Parathyroid adenoma (tissue), 2 donors: ENCODE measurements at regions not wholly inside any gene's neighbourhood (a gene's known extent, or its start where the extent isn't known, plus 50 kb on each side); places are given as distances from the start of the nearest gene placed in this dataset.

Source experiments
- H2AFZ ChIP-seq: fragments of 300-600 bp; sonication (generic); one replicate; pipeline ENCODE4 v1.7.0; 2017; ENCODE audit warnings: antibody characterized with exemption, mild to moderate bottlenecking
- H3K27ac ChIP-seq: fragments of 300-600 bp; sonication (generic); one replicate; pipeline ENCODE4 v1.7.0; 2017
- H3K27me3 ChIP-seq: fragments of 300-600 bp; sonication (generic); one replicate; pipeline ENCODE4 v1.7.0; 2017; ENCODE audit warnings: low read length; ENCODE audit not compliant: control insufficient read depth, insufficient read depth
- H3K36me3 ChIP-seq: fragments of 300-600 bp; sonication (generic); one replicate; pipeline ENCODE4 v1.7.0; 2017; ENCODE audit warnings: low read length; ENCODE audit not compliant: control insufficient read depth, insufficient read depth
- H3K4me1 ChIP-seq: fragments of 300-600 bp; sonication (generic); one replicate; pipeline ENCODE4 v1.7.0; 2017; ENCODE audit warnings: control low read depth
- H3K4me2 ChIP-seq: fragments of 300-600 bp; sonication (generic); one replicate; pipeline ENCODE4 v1.7.0; 2017; ENCODE audit warnings: low read length
- H3K4me3 ChIP-seq: fragments of 300-600 bp; sonication (generic); one replicate; pipeline ENCODE4 v1.7.0; 2017; ENCODE audit warnings: low read depth, low read length
- H3K79me2 ChIP-seq: fragments of 300-600 bp; sonication (generic); one replicate; pipeline ENCODE4 v1.7.0; 2017; ENCODE audit warnings: control low read depth
- H3K9ac ChIP-seq: fragments of 300-600 bp; sonication (generic); one replicate; pipeline ENCODE4 v1.7.0; 2017; ENCODE audit warnings: mild to moderate bottlenecking
- H3K9me3 ChIP-seq: fragments of 300-600 bp; sonication (generic); one replicate; pipeline ENCODE4 v1.7.0; 2017; ENCODE audit warnings: low read length; ENCODE audit not compliant: control insufficient read depth
- CTCF ChIP-seq: fragments of 300-600 bp; sonication (generic); IDR thresholded peaks from one replicate; pipeline ENCODE4 v1.7.0; 2017; ENCODE audit warnings: antibody characterized with exemption, mild to moderate bottlenecking
- donor health status: primary hyperparathyroidism.

GRCh38 chr14:104476437-104476836 is 103.1 kb upstream of the C14orf180 start:
- Histone ChIP-seq H3K4me3 (no peak overlapping the region), H3K9ac (no peak overlapping the region), H3K36me3 (no peaks in the 10 kb centered on the region), H3K79me2 (no peaks in the 10 kb centered on the region), H3K4me2 (no peak overlapping the region), H3K9me3 (no peaks in the 10 kb centered on the region), H3K27ac (no peak overlapping the region), H3K27me3 (no peaks in the 10 kb centered on the region), H3K4me1 (no peaks in the 10 kb centered on the region), H2AFZ (no peak overlapping the region)
- TF ChIP-seq CTCF: no peak

GRCh38 chr14:104477117-104477623 is 102.4 kb upstream of the C14orf180 start:
- no peak overlapping the region for H2AFZ ChIP-seq
- H3K27me3 ChIP-seq: no peaks in the 10 kb centered on the region
- H3K9me3 ChIP-seq: no peaks in the 10 kb centered on the region
- no peak overlapping the region for H3K9ac ChIP-seq
- H3K4me2 ChIP-seq: no peak overlapping the region
- no peaks in the 10 kb centered on the region for H3K4me1 ChIP-seq
- no peak overlapping the region for H3K4me3 ChIP-seq
- H3K27ac ChIP-seq: no peak overlapping the region
- TF ChIP-seq CTCF: no peak
- H3K36me3 ChIP-seq: no peaks in the 10 kb centered on the region
- no peaks in the 10 kb centered on the region for H3K79me2 ChIP-seq

GRCh38 chr14:104477666-104478380 is 101.7 kb upstream of the C14orf180 start:
- Histone ChIP-seq H3K36me3 (no peaks in the 10 kb centered on the region), H3K9me3 (no peaks in the 10 kb centered on the region), H3K27me3 (no peaks in the 10 kb centered on the region), H3K79me2 (no peaks in the 10 kb centered on the region), H2AFZ (no peak overlapping the region), H3K9ac (no peak overlapping the region), H3K4me3 (no peak overlapping the region), H3K27ac (no peak overlapping the region), H3K4me1 (no peaks in the 10 kb centered on the region), H3K4me2 (no peak overlapping the region)
- no peak for TF ChIP-seq CTCF

GRCh38 chr14:104478656-104479055 is 100.9 kb upstream of the C14orf180 start:
- Histone ChIP-seq H3K4me3 (no peak overlapping the region), H2AFZ (no peak overlapping the region), H3K9me3 (no peaks in the 10 kb centered on the region), H3K27me3 (no peaks in the 10 kb centered on the region), H3K79me2 (no peaks in the 10 kb centered on the region), H3K4me1 (no peaks in the 10 kb centered on the region), H3K36me3 (no peaks in the 10 kb centered on the region), H3K27ac (no peak overlapping the region), H3K9ac (no peak overlapping the region), H3K4me2 (no peak overlapping the region)
- no peak for TF ChIP-seq CTCF

GRCh38 chr14:104479901-104480300 is 99.7 kb upstream of the C14orf180 start:
- H3K4me3 ChIP-seq: no peak overlapping the region
- no peak overlapping the region for H3K4me2 ChIP-seq
- TF ChIP-seq CTCF: no peak
- H3K27me3 ChIP-seq: no peaks in the 10 kb centered on the region
- H2AFZ ChIP-seq: no peak overlapping the region
- H3K9me3 ChIP-seq: no peaks in the 10 kb centered on the region
- H3K4me1 ChIP-seq: no peaks in the 10 kb centered on the region
- H3K79me2 ChIP-seq: no peaks in the 10 kb centered on the region
- no peak overlapping the region for H3K27ac ChIP-seq
- H3K36me3 ChIP-seq: no peaks in the 10 kb centered on the region
- H3K9ac ChIP-seq: no peak overlapping the region
